GM12878 (cell line): ENCODE measurements at regions not wholly inside any gene's neighbourhood (a gene's known extent, or its start where the extent isn't known, plus 50 kb on each side); places are given as distances from the start of the nearest gene placed in this dataset.
"Not testable (repeated sequence)": the region's sequence is repeated elsewhere in the genome, so short reads cannot be mapped to it uniquely, and the experiment has no call there.

Source experiments
- ATAC-seq: fragments of 200-7000 bp; cut with Tn5 transposase; 3 replicates; pipeline ENCODE4 v1.9.1; 2020; ENCODE audit warnings: mild to moderate bottlenecking, moderate library complexity
- BruUV-seq: library from RNA; stranded (reverse); fragments of 400-500 nt; replicated peaks from 2 replicates; lab custom pipeline; 2021; lab: Mats Ljungman, UMichigan
- CTCF ChIA-PET: fragments of 300-600 bp; sonication (Branson Sonifier 250); formaldehyde crosslinking; extraction: SDS; loops from one replicate; lab custom pipeline; 2021; ENCODE audit warnings: inconsistent platforms; lab: Yijun Ruan, JAX
- POLR2A ChIA-PET: fragments of 350-600 bp; formaldehyde crosslinking; extraction: SDS; loops from one replicate; lab custom pipeline; 2021; ENCODE audit warnings: inconsistent platforms; lab: Charles Lee
- RAD21 ChIA-PET: fragments of 300-600 bp; sonication (Branson Sonifier 250); formaldehyde crosslinking; loops from one replicate; lab custom pipeline; 2023; ENCODE audit warnings: antibody characterized with exemption; ENCODE audit not compliant: unreplicated experiment; lab: Charles Lee
- SMC1A ChIA-PET: fragments of 300-600 bp; sonication (Branson Sonifier 250); formaldehyde crosslinking; loops from one replicate; lab custom pipeline; 2023; ENCODE audit not compliant: unreplicated experiment, uncharacterized antibody; lab: Charles Lee
- DNase-seq: peaks from one replicate; pipeline ENCODE4 v3.0.0-alpha.2; 2011; ENCODE audit warnings: low read depth, low spot score
- FAIRE-seq: peaks from 3 replicates; lab custom pipeline; 2011; peaks lifted over from hg19 to GRCh38; lab: Jason Lieb, UNC
- H2AFZ ChIP-seq: 2 replicates; pipeline ENCODE4 v1.6.0; 2011; ENCODE audit warnings: low read depth, low read length, control low read depth; ENCODE audit not compliant: control insufficient read depth
- H3K27ac ChIP-seq: 2 replicates; pipeline ENCODE4 v1.5.1; 2011; ENCODE audit warnings: control low read depth; ENCODE audit not compliant: control insufficient read depth, insufficient read depth
- H3K27me3 ChIP-seq, 2 experiments: replicated peaks in 1 of 2; 2 replicates each; pipeline versions ENCODE4 v1.6.0 to v1.6.1; 2011; ENCODE audit warnings: low read length in 1 of 2; ENCODE audit not compliant: control insufficient read depth in 2 of 2, insufficient read depth in 2 of 2
- H3K36me3 ChIP-seq, 2 experiments: 2 replicates each; pipeline ENCODE4 v1.5.1; 2011; ENCODE audit warnings: low read length in 1 of 2; ENCODE audit not compliant: control insufficient read depth in 2 of 2, insufficient read depth in 2 of 2
- H3K4me1 ChIP-seq: 2 replicates; pipeline ENCODE4 v1.6.1; 2011; ENCODE audit warnings: mild to moderate bottlenecking, low read length, moderate library complexity, mixed read lengths; ENCODE audit not compliant: control insufficient read depth, insufficient read depth
- H3K4me2 ChIP-seq: 2 replicates; pipeline ENCODE4 v1.6.0; 2011; ENCODE audit warnings: control low read depth; ENCODE audit not compliant: control insufficient read depth, insufficient read depth
- H3K4me3 ChIP-seq: fragments of 200-600 bp; sonication (generic); 2 replicates; pipeline ENCODE4 v1.5.1; 2016
- H3K79me2 ChIP-seq: 2 replicates; pipeline ENCODE4 v1.6.0; 2011; ENCODE audit warnings: low read length; ENCODE audit not compliant: control insufficient read depth, insufficient read depth
- H3K9ac ChIP-seq: 2 replicates; pipeline ENCODE4 v1.8.0; 2011; ENCODE audit warnings: low read length, control low read depth, mixed read lengths; ENCODE audit not compliant: control insufficient read depth, insufficient read depth
- H3K9me3 ChIP-seq: replicated peaks from 3 replicates; pipeline ENCODE4 v1.5.1; 2011; ENCODE audit warnings: mild to moderate bottlenecking, low read length; ENCODE audit not compliant: control insufficient read depth, insufficient read depth
- H4K20me1 ChIP-seq: 2 replicates; pipeline ENCODE4 v1.6.0; 2011; ENCODE audit not compliant: control insufficient read depth, insufficient read depth
- JUNB ChIP-seq: IDR thresholded peaks from 2 replicates; pipeline ENCODE4 v1.6.1; 2016; ENCODE audit warnings: antibody characterized with exemption, mild to moderate bottlenecking
- KLF5 ChIP-seq: fragments of 450-650 bp; IDR thresholded peaks from 2 replicates; pipeline ENCODE4 v1.6.1; 2014; ENCODE audit warnings: mild to moderate bottlenecking; ENCODE audit not compliant: partially characterized antibody
- ZZZ3 ChIP-seq: IDR thresholded peaks from 2 replicates; pipeline ENCODE4 v1.6.1; 2011; ENCODE audit warnings: low read depth; ENCODE audit not compliant: control insufficient read depth, insufficient read length
- WGBS: methylation state at CpG from one replicate; pipeline ENCODE4 v1.1.6; 2016; ENCODE audit warnings: low lambda C conversion rate; ENCODE audit not compliant: insufficient replicate concordance, insufficient coverage; ENCODE audit errors: missing lambda C conversion rate; 5-methylcytosine and 5-hydroxymethylcytosine counted together
- in situ Hi-C: fragments of 300-500 bp; cut with MboI; formaldehyde crosslinking; loops from 9 replicates; pipeline ENCODE4 v1.14.3; 2018; ENCODE audit warnings: mixed read lengths
- intact Hi-C: fragments of 100-400 bp; cut with micrococcal nuclease; formaldehyde crosslinking; loops from one replicate; pipeline ENCODE4 v1.14.2; 2022; ENCODE audit not compliant: unreplicated experiment

- H3K36me3 ChIP-seq: no peaks in the 10 kb centered on the region
- intact Hi-C loops (no loop called here), in situ Hi-C loops (no loop called here)
- H3K4me3 ChIP-seq: no peak overlapping the region
- no peaks in the 10 kb centered on the region for H3K4me1 ChIP-seq
- ChIA-PET SMC1A (interaction anchor here (0.6 kb wide), 1 partner anchor 29 kb away, joined by 4 read pairs; no protein-coding TSS in a partner anchor), POLR2A (no interaction called here), RAD21 (no interaction called here), CTCF (no interaction called here)
- no peak for FAIRE-seq
- no peaks in the 10 kb centered on the region for H3K9me3 ChIP-seq
- no peak for DNase-seq
- no peaks in the 10 kb centered on the region for H3K79me2 ChIP-seq
- H3K4me2 ChIP-seq: no peak overlapping the region
- H3K9ac ChIP-seq: no peak overlapping the region
- BruUV-seq: no TSS peak
- H3K27me3 ChIP-seq: no peaks in the 10 kb centered on the region
- H2AFZ ChIP-seq: no peak overlapping the region
- no peak overlapping the region for H3K27ac ChIP-seq
- ATAC-seq: peak; percentile 74
- TF ChIP-seq ZZZ3 (no peak), KLF5 (no peak), JUNB (no peak)
- no peaks in the 10 kb centered on the region for H4K20me1 ChIP-seq
Measured at GRCh38 chrX:108993909-108994308, 257.5 kb upstream of the IRS4 start.

GRCh38 chrX:108972899-108973298, 236.5 kb upstream of the IRS4 start:
- H3K36me3 ChIP-seq, in situ Hi-C loops, H2AFZ ChIP-seq, CTCF ChIA-PET, SMC1A ChIA-PET, intact Hi-C loops, FAIRE-seq, H3K4me3 ChIP-seq, H3K4me1 ChIP-seq, ATAC-seq, H3K9me3 ChIP-seq, H3K4me2 ChIP-seq, BruUV-seq, H3K79me2 ChIP-seq, H4K20me1 ChIP-seq, RAD21 ChIA-PET, H3K27ac ChIP-seq, H3K9ac ChIP-seq, POLR2A ChIA-PET, H3K27me3 ChIP-seq, DNase-seq: not testable (repeated sequence)
- WGBS: 44% methylated on average over 3 of the region's 3 CpGs
